ENCODE measurements at regions not wholly inside any gene's neighbourhood (a gene's known extent, or its start where the extent isn't known, plus 50 kb on each side); places are given as distances from the start of the nearest gene placed in this dataset.

- TF ChIP-seq EZH2 (IDR thresholded peaks at IDR 0.05) (no peak), POLR2AphosphoS5 (IDR thresholded peaks at IDR 0.05; ENCODE audit: borderline replicate concordance, low read depth, low read length) (no peak), FOXP2 (optimal IDR thresholded peaks at IDR 0.05; ENCODE audit: control extremely low read depth, extremely low read length, insufficient read depth) (no peak)
These were observed 1891.5 kb upstream of the SEL1L start for GRCh38 chr14:83425138-83425537.
